Mucosa of descending colon (tissue), 3 donors: ENCODE measurements at regions not wholly inside any gene's neighbourhood (a gene's known extent, or its start where the extent isn't known, plus 50 kb on each side); places are given as distances from the start of the nearest gene placed in this dataset.
"Not testable (repeated sequence)": the region's sequence is repeated elsewhere in the genome, so short reads cannot be mapped to it uniquely, and the experiment has no call there.

ENCODE experiments used
- ATAC-seq: fragments of 200-7000 bp; cut with Tn5 transposase; one replicate; pipeline ENCODE4 v1.9.1; 2020; ENCODE audit warnings: mild to moderate bottlenecking, moderate library complexity
- DNase-seq, 3 donors: peaks; one replicate each; pipeline ENCODE4 v3.0.0-alpha.2; 2020
- H3K36me3 ChIP-seq: fragments of 200-600 bp; one replicate; pipeline ENCODE4 v1.8.0; 2021; ENCODE audit warnings: low read depth, mild to moderate bottlenecking
- H3K4me1 ChIP-seq: fragments of 200-600 bp; one replicate; pipeline ENCODE4 v1.8.0; 2021; ENCODE audit warnings: low read depth, mild to moderate bottlenecking
- H3K4me3 ChIP-seq: fragments of 200-600 bp; one replicate; pipeline ENCODE4 v1.8.0; 2021; ENCODE audit warnings: mild to moderate bottlenecking
- H3K9me3 ChIP-seq: fragments of 200-600 bp; one replicate; pipeline ENCODE4 v1.8.0; 2021; ENCODE audit warnings: mild to moderate bottlenecking
- intact Hi-C, 2 donors: fragments of 100-400 bp; cut with DNase I in 1 of 2; cut with micrococcal nuclease in 1 of 2; formaldehyde crosslinking; loops; one replicate each; pipeline versions ENCODE4 v1.11.0 to v1.11.1; 2022; cut with DNase I, micrococcal nuclease
- TF ChIP-seq, protein P1 (sequence below): fragments of 200-600 bp; IDR thresholded peaks from one replicate; pipeline ENCODE4 v1.8.0; 2022; ENCODE audit warnings: antibody characterized with exemption, mild to moderate bottlenecking
- donor health status: DM: no; HTN: no; CAD: no; lungs with moderate emphysema.
- donor health status: DM: no; HTN: no; CAD: no.
- donor health status: DM: no; HTN: yes; CAD: no.

DNA sequence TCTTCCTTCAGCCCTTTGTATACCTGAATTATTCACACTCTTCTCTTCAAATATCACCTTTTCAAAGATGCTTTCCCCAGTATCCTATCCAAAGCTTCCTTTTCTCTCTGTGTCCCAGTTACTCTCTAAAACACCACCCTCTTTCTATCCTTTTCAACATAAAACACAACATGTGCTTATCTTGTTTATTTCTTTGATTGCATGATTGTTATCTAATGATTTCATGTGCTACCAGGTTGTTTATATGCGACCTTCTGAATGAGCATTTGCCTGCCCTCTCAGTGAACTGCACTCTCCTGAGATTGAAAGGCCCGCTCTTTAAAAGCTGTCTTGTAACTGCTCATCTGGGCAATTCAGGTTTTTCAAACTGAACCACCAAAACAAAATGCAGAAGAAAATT, 97.7 kb upstream of the FGGY start:
- no peak overlapping the region for H3K4me3 ChIP-seq
- ATAC-seq (no peak), DNase-seq (no peak)
- intact Hi-C loops = no loop called here
- H3K36me3 ChIP-seq = no peaks in the 10 kb centered on the region
- TF ChIP-seq, protein P1, sequence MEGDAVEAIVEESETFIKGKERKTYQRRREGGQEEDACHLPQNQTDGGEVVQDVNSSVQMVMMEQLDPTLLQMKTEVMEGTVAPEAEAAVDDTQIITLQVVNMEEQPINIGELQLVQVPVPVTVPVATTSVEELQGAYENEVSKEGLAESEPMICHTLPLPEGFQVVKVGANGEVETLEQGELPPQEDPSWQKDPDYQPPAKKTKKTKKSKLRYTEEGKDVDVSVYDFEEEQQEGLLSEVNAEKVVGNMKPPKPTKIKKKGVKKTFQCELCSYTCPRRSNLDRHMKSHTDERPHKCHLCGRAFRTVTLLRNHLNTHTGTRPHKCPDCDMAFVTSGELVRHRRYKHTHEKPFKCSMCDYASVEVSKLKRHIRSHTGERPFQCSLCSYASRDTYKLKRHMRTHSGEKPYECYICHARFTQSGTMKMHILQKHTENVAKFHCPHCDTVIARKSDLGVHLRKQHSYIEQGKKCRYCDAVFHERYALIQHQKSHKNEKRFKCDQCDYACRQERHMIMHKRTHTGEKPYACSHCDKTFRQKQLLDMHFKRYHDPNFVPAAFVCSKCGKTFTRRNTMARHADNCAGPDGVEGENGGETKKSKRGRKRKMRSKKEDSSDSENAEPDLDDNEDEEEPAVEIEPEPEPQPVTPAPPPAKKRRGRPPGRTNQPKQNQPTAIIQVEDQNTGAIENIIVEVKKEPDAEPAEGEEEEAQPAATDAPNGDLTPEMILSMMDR = no peak
- peaks cover 5% of the 10 kb centered on the region for H3K4me1 ChIP-seq
- peaks cover 3% of the 10 kb centered on the region for H3K9me3 ChIP-seq

DNA sequence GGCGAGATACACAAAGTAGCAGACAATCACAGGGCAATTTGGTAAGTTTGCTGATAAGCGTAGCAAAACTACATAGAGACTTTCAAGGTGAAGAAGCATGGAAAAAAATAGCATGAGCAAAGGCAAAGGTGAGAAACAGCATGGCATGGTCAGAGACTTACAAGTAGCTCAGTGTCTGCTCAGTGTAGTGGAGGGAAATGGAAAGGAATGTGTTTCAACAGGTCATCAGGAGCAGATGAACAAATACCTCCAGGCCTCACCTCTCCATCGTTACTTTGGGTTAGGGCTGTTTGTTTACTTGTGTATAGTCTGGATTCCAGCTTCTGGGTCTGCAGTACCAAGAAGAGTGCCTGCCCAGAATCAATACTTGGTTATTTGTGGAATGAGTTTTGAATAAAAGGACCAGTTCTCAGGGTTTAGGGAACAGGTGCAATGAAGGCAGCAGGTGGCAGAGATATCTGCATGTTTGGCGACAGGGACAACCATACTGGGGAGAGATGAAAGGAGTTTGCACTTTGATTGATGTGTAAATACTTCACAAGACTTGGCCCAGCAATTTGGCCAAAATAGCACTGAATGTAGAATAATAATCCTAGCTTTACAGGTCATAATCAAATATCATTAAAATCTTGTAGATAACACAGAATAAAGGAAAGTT, 97.0 kb upstream of the FGGY start:
- no peak for DNase-seq
- peak; percentile 58 for ATAC-seq
- TF ChIP-seq, protein P1 = no peak
- Histone ChIP-seq H3K36me3 (no peaks in the 10 kb centered on the region), H3K4me1 (peaks cover 5% of the 10 kb centered on the region), H3K9me3 (no peaks in the 10 kb centered on the region), H3K4me3 (no peak overlapping the region)
- intact Hi-C loops = no loop called here

- no peaks in the 10 kb centered on the region for H3K9me3 ChIP-seq
- DNase-seq (no peak), ATAC-seq (no peak)
- H3K4me3 ChIP-seq = no peak overlapping the region
- H3K36me3 ChIP-seq = no peaks in the 10 kb centered on the region
- H3K4me1 ChIP-seq = peaks cover 5% of the 10 kb centered on the region
- TF ChIP-seq, protein P1 = no peak
- intact Hi-C loops = no loop called here
Observed at GRCh38 chr1:59201341-59201740, 95.6 kb upstream of the FGGY start.

DNA sequence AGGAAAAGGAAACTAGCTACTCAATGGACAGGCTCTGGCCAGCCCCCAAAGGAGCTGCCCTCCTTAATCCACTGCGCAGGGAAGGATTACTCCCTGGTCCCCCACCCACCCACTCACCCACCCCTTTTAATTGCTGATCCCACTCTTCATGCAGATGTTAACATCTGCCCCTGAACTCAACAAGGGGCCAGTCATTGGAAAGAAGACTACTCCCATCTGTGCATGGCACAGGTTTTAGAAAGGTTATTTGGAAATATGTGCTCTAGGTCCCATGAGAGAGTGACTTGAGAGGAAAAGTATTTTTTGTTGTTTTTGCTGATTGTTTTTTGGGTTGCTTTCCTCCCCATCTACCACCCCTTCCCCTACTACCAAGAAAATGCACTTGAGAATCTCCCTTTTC, 94.4 kb upstream of the FGGY start:
- H3K4me3 ChIP-seq = no peak overlapping the region
- intact Hi-C loops = no loop called here
- ATAC-seq = no peak
- no peaks in the 10 kb centered on the region for H3K36me3 ChIP-seq
- no peaks in the 10 kb centered on the region for H3K9me3 ChIP-seq
- DNase-seq = no peak
- TF ChIP-seq, protein P1 = no peak
- H3K4me1 ChIP-seq = peaks cover 5% of the 10 kb centered on the region

DNA sequence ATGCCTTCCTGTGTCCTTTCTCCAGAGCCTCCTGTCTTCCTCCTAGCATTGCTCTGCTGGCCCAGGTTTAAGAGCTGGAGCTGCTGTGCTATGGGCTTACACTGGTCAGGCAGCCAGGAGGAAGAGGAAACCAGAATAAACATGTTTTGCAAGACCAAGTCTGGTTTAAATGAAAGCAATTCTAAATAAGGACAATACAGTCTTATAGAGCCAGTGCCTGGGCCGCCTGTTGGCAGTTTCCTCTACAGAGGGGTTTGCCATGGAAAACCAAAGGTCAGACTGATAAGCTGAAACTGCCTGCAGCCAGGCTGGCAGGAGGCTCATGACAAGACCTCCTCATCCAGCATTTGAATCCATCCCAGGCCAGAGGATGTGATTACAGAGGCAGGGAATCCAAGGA, 92.9 kb upstream of the FGGY start:
- no peaks in the 10 kb centered on the region for H3K36me3 ChIP-seq
- intact Hi-C loops = no loop called here
- peaks cover 5% of the 10 kb centered on the region for H3K4me1 ChIP-seq
- H3K9me3 ChIP-seq = no peaks in the 10 kb centered on the region
- ATAC-seq (peak; percentile 90), DNase-seq (peak; percentile 52 to 66 (median 54))
- no peak overlapping the region for H3K4me3 ChIP-seq
- TF ChIP-seq, protein P1 = no peak

GRCh38 chr1:59206616-59207015, 90.3 kb upstream of the FGGY start:
- H3K9me3 ChIP-seq, H3K4me3 ChIP-seq, intact Hi-C loops, H3K36me3 ChIP-seq, H3K4me1 ChIP-seq, ATAC-seq, DNase-seq: not testable (repeated sequence)

- ATAC-seq, H3K9me3 ChIP-seq: not testable (repeated sequence)
Observed at GRCh38 chr1:59210430-59210829, 86.5 kb upstream of the FGGY start.

More at GRCh38 chr1:59210430-59210829, 86.5 kb upstream of the FGGY start:
- H3K4me1 ChIP-seq, H3K36me3 ChIP-seq, DNase-seq, intact Hi-C loops, H3K4me3 ChIP-seq: not testable (repeated sequence)
